ENCODE measurements at regions not wholly inside any gene's neighbourhood (a gene's known extent, or its start where the extent isn't known, plus 50 kb on each side); places are given as distances from the start of the nearest gene placed in this dataset.

DNA sequence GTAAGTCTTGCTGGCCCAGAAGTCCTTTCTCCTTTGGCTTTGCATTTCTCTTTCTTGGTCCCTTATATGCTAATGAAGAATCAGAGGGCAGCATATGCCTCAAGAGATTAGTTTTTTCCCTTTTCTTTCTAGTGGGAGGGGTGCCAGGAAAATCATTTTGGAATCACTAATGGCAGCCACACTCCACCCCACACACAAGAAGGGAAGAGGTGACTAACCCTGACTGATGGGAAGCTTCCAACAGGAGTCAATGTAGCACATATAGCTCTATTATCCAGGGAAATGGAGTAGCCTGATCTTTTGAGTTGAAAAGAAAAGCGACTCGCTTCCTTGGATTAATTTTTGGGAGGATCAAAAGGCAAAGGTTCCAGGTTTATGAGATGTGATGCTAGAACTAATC lies 225.3 kb downstream of the KIF20B start:
- TF ChIP-seq, protein P1, sequence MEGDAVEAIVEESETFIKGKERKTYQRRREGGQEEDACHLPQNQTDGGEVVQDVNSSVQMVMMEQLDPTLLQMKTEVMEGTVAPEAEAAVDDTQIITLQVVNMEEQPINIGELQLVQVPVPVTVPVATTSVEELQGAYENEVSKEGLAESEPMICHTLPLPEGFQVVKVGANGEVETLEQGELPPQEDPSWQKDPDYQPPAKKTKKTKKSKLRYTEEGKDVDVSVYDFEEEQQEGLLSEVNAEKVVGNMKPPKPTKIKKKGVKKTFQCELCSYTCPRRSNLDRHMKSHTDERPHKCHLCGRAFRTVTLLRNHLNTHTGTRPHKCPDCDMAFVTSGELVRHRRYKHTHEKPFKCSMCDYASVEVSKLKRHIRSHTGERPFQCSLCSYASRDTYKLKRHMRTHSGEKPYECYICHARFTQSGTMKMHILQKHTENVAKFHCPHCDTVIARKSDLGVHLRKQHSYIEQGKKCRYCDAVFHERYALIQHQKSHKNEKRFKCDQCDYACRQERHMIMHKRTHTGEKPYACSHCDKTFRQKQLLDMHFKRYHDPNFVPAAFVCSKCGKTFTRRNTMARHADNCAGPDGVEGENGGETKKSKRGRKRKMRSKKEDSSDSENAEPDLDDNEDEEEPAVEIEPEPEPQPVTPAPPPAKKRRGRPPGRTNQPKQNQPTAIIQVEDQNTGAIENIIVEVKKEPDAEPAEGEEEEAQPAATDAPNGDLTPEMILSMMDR (IDR thresholded peaks at IDR 0.05; ENCODE audit: insufficient read depth, low read depth, low read length) = no peak
- TF ChIP-seq EZH2 (IDR thresholded peaks at IDR 0.05; ENCODE audit: insufficient read depth, low read length) = no peak
